IMR-90 (cell line): ENCODE measurements at regions not wholly inside any gene's neighbourhood (a gene's known extent, or its start where the extent isn't known, plus 50 kb on each side); places are given as distances from the start of the nearest gene placed in this dataset.

Experiments
- ATAC-seq: fragments of 200-7000 bp; cut with Tn5 transposase; 2 replicates; pipeline ENCODE4 v1.9.1; 2020; ENCODE audit warnings: low read depth, mild to moderate bottlenecking, moderate library complexity
- BruUV-seq: library from RNA; stranded (reverse); fragments of 400-500 nt; replicated peaks from 2 replicates; lab custom pipeline; 2021; lab: Mats Ljungman, UMichigan
- CTCF ChIA-PET: fragments of 300-600 bp; formaldehyde crosslinking; extraction: SDS; loops from one replicate; lab custom pipeline; 2021; ENCODE audit warnings: antibody characterized with exemption; lab: Yijun Ruan, JAX
- POLR2A ChIA-PET: fragments of 300-600 bp; sonication (Branson Sonifier 250); formaldehyde crosslinking; loops from one replicate; lab custom pipeline; 2022; ENCODE audit warnings: antibody characterized with exemption; ENCODE audit not compliant: unreplicated experiment; lab: Charles Lee
- DNase-seq: peaks from one replicate; pipeline ENCODE4 v3.0.0; 2013
- H2AFZ ChIP-seq: replicated peaks from 2 replicates; pipeline ENCODE3; 2013; ENCODE audit warnings: low read length, mild to moderate bottlenecking; ENCODE audit not compliant: poor library complexity
- H2AK5ac ChIP-seq: 2 replicates; pipeline ENCODE4 v1.6.1; 2013; ENCODE audit warnings: low read depth, low read length, inconsistent platforms
- H2AK9ac ChIP-seq: replicated peaks from 2 replicates; pipeline ENCODE3; 2013; ENCODE audit warnings: mild to moderate bottlenecking, low read depth, low read length, moderate library complexity; ENCODE audit not compliant: poor library complexity
- H2BK120ac ChIP-seq: 2 replicates; pipeline ENCODE4 v1.6.1; 2013; ENCODE audit warnings: low read depth, low read length, inconsistent platforms
- H2BK15ac ChIP-seq: 3 replicates; pipeline ENCODE4 v1.6.1; 2013; ENCODE audit warnings: low read depth, low read length, inconsistent platforms
- H2BK20ac ChIP-seq: 2 replicates; pipeline ENCODE4 v1.6.1; 2013; ENCODE audit warnings: low read depth, mild to moderate bottlenecking, inconsistent platforms, low read length, moderate library complexity
- H2BK5ac ChIP-seq: 2 replicates; pipeline ENCODE4 v1.6.1; 2013; ENCODE audit warnings: mild to moderate bottlenecking, low read depth, low read length, inconsistent platforms; ENCODE audit not compliant: poor library complexity, severe bottlenecking
- H3K14ac ChIP-seq: replicated peaks from 2 replicates; pipeline ENCODE4 v1.6.1; 2013; ENCODE audit warnings: low read depth, low read length, inconsistent platforms
- H3K18ac ChIP-seq: 2 replicates; pipeline ENCODE4 v1.6.1; 2013; ENCODE audit warnings: low read depth, low read length, control low read depth
- H3K23ac ChIP-seq: 2 replicates; pipeline ENCODE4 v1.6.1; 2013; ENCODE audit warnings: low read depth, low read length, inconsistent platforms
- H3K27ac ChIP-seq: 2 replicates; pipeline ENCODE4 v1.5.1; 2013; ENCODE audit warnings: mild to moderate bottlenecking, control low read depth, low read length; ENCODE audit not compliant: insufficient read depth
- H3K27me3 ChIP-seq: 2 replicates; pipeline ENCODE4 v1.6.1; 2013; ENCODE audit warnings: low read length; ENCODE audit not compliant: control insufficient read depth, insufficient read depth
- H3K36me3 ChIP-seq: 2 replicates; pipeline ENCODE4 v1.6.1; 2013; ENCODE audit warnings: low read length, mixed read lengths; ENCODE audit not compliant: control insufficient read depth, insufficient read depth
- H3K4ac ChIP-seq: 2 replicates; pipeline ENCODE4 v1.6.1; 2013; ENCODE audit warnings: low read depth, low read length, inconsistent platforms
- H3K4me1 ChIP-seq: 2 replicates; pipeline ENCODE4 v1.6.1; 2013; ENCODE audit warnings: low read length, mixed read lengths; ENCODE audit not compliant: control insufficient read depth, insufficient read depth
- H3K4me2 ChIP-seq: 2 replicates; pipeline ENCODE4 v1.6.1; 2013; ENCODE audit warnings: low read depth, mild to moderate bottlenecking, control low read depth, low read length, moderate library complexity
- H3K4me3 ChIP-seq: 2 replicates; pipeline ENCODE4 v1.5.1; 2013; ENCODE audit warnings: low read depth, mild to moderate bottlenecking, control low read depth, low read length, moderate library complexity; ENCODE audit not compliant: insufficient read depth
- H3K56ac ChIP-seq: 2 replicates; pipeline ENCODE4 v1.6.1; 2013; ENCODE audit warnings: low read length, inconsistent platforms; ENCODE audit not compliant: insufficient read depth; ENCODE audit errors: extremely low read depth
- H3K79me1 ChIP-seq, 2 experiments: 2 replicates each; pipeline ENCODE4 v1.6.1; 2013; ENCODE audit warnings: low read length in 2 of 2, inconsistent platforms in 1 of 2, low read depth in 1 of 2
- H3K9ac ChIP-seq: 2 replicates; pipeline ENCODE4 v1.6.1; 2013; ENCODE audit warnings: low read depth, low read length, control low read depth
- H3K9me1 ChIP-seq: 2 replicates; pipeline ENCODE4 v1.6.1; 2013; ENCODE audit warnings: low read length, inconsistent platforms; ENCODE audit not compliant: insufficient read depth
- H3K9me3 ChIP-seq: 2 replicates; pipeline ENCODE4 v1.6.1; 2013; ENCODE audit warnings: low read length; ENCODE audit not compliant: control insufficient read depth, insufficient read depth
- H4K20me1 ChIP-seq: 2 replicates; pipeline ENCODE4 v1.6.1; 2013; ENCODE audit warnings: low read length, inconsistent platforms; ENCODE audit not compliant: insufficient read depth
- H4K5ac ChIP-seq: 2 replicates; pipeline ENCODE4 v1.6.1; 2013; ENCODE audit warnings: mild to moderate bottlenecking, low read depth, low read length, control low read depth
- H4K8ac ChIP-seq, 2 experiments: 2 replicates each; pipeline ENCODE4 v1.6.1; 2013; ENCODE audit warnings: low read depth in 2 of 2, low read length in 2 of 2, control low read depth in 1 of 2, inconsistent platforms in 1 of 2
- H4K91ac ChIP-seq: 2 replicates; pipeline ENCODE4 v1.6.1; 2013; ENCODE audit warnings: low read depth, low read length, inconsistent platforms; ENCODE audit not compliant: insufficient read depth
- BHLHE40 ChIP-seq: fragments of 150-350 bp; IDR thresholded peaks from 2 replicates; pipeline ENCODE4 v1.6.1; 2016; ENCODE audit warnings: mild to moderate bottlenecking, low read depth, low read length
- CEBPB ChIP-seq: IDR thresholded peaks from 2 replicates; pipeline ENCODE4 v1.6.1; 2012; ENCODE audit warnings: low read depth, low read length, improper control_type of control experiment
- FOS ChIP-seq: fragments of 150-350 bp; IDR thresholded peaks from 2 replicates; pipeline ENCODE4 v1.6.1; 2016; ENCODE audit warnings: low read depth, low read length
- RCOR1 ChIP-seq: IDR thresholded peaks from 2 replicates; pipeline ENCODE4 v1.6.1; 2012; ENCODE audit warnings: mild to moderate bottlenecking, low read length, improper control_type of control experiment; ENCODE audit not compliant: insufficient replicate concordance
- WGBS, 2 experiments: methylation state at CpG; one replicate each; pipeline versions ENCODE4 v1.1.5 to v1.1.7; 2013; ENCODE audit warnings: missing lambda C conversion rate in 2 of 2; ENCODE audit not compliant: insufficient read length in 1 of 2; ENCODE audit errors: extremely low coverage in 2 of 2; 5-methylcytosine and 5-hydroxymethylcytosine counted together
- dilution Hi-C: fragments of 300-500 bp; cut with HindIII; formaldehyde crosslinking; loops from one replicate; pipeline ENCODE4 v1.14.3; 2018; ENCODE audit warnings: low sequenced_read_pairs; ENCODE audit not compliant: unreplicated experiment
- in situ Hi-C: fragments of 300-500 bp; cut with MboI; formaldehyde crosslinking; loops from 3 replicates; pipeline ENCODE4 v1.14.3; 2019; ENCODE audit warnings: low sequenced_read_pairs, inconsistent platforms, mixed read lengths
- intact Hi-C: fragments of 100-400 bp; cut with micrococcal nuclease; formaldehyde crosslinking; loops from 2 replicates; pipeline ENCODE4 v1.10.0; 2022

GRCh38 chr2:234621120-234621519 lies 124.2 kb upstream of the ARL4C start:
- Histone ChIP-seq H3K4ac (no peak overlapping the region), H3K4me3 (no peak overlapping the region), H3K9me1 (peaks cover 3% of the 10 kb centered on the region; the same call in 1 of the 2 replicates), H2BK20ac (no peak overlapping the region), H3K27ac (no peak overlapping the region), H3K14ac (no peak overlapping the region), H3K23ac (no peak overlapping the region), H4K8ac (no peak overlapping the region), H4K5ac (no peak overlapping the region), H3K9me3 (no peaks in the 10 kb centered on the region; the same call in 1 of the 2 replicates), H3K36me3 (no peaks in the 10 kb centered on the region), H2AFZ (no peak overlapping the region), H2AK5ac (no peak overlapping the region), H4K91ac (no peak overlapping the region), H3K79me1 (no peaks in the 10 kb centered on the region), H3K4me1 (no peaks in the 10 kb centered on the region), H3K9ac (no peak overlapping the region), H2BK15ac (no peak overlapping the region), H3K18ac (no peak overlapping the region), H2BK5ac (no peak overlapping the region), H2AK9ac (no peak overlapping the region), H3K4me2 (no peak overlapping the region), H3K56ac (no peak overlapping the region), H4K20me1 (no peaks in the 10 kb centered on the region), H3K27me3 (no peaks in the 10 kb centered on the region), H2BK120ac (no peak overlapping the region)
- TF ChIP-seq FOS (no peak), CEBPB (no peak), RCOR1 (no peak), BHLHE40 (no peak)
- ChIA-PET POLR2A (interaction anchor here (0.6 kb wide), 1 partner anchor 1134 kb away, joined by 5 read pairs; no protein-coding TSS in a partner anchor), CTCF (interaction anchor here (0.7 kb wide), 1 partner anchor 1099 kb away, joined by 6 read pairs; no protein-coding TSS in a partner anchor)
- intact Hi-C loops (no loop called here), dilution Hi-C loops (no loop called here), in situ Hi-C loops (no loop called here)
- ATAC-seq (no peak), DNase-seq (no peak)
- BruUV-seq = no TSS peak
- 90% methylated on average over 3 of the region's 5 CpGs; no CpG with 5 or more reads in 1 of the 2 experiments for WGBS, 2 experiments
